ENCODE measurements at regions not wholly inside any gene's neighbourhood (a gene's known extent, or its start where the extent isn't known, plus 50 kb on each side); places are given as distances from the start of the nearest gene placed in this dataset.

DNA sequence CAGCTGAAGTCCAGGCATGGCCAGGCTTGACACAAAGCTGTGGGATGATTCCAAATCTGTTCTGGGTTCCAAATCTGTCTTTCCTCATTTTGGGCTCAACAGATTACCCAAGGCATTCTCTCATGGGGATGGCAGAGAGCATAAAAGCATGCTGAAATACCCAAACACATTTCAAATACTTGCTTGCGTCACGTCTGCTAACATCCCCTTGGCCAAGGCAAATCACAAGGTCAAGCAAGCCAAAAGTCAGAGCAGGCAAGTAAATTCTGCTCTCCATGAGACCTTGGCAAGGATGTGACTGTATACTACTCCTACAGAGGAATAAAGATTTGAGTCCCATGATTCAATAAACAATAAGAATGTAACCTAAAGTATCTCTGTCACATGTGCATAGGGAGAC lies 306.7 kb downstream of the EPB41L4A start:
- Mint-ChIP-seq H3K9me3 (no peaks in the 10 kb centered on the region), H3K27ac (no peak overlapping the region), H3K4me3 (no peak overlapping the region), H3K36me3 (no peaks in the 10 kb centered on the region), H3K4me1 (no peaks in the 10 kb centered on the region), H3K27me3 (ENCODE audit: low read depth in 2 of 2) (peaks cover 8 to 13% of the 10 kb centered on the region in 2 donors)
- WGBS (ENCODE audit: insufficient coverage): 0% methylated on average over 2 of the region's 2 CpGs
- ATAC-seq: no peak
- TF ChIP-seq, protein P1, sequence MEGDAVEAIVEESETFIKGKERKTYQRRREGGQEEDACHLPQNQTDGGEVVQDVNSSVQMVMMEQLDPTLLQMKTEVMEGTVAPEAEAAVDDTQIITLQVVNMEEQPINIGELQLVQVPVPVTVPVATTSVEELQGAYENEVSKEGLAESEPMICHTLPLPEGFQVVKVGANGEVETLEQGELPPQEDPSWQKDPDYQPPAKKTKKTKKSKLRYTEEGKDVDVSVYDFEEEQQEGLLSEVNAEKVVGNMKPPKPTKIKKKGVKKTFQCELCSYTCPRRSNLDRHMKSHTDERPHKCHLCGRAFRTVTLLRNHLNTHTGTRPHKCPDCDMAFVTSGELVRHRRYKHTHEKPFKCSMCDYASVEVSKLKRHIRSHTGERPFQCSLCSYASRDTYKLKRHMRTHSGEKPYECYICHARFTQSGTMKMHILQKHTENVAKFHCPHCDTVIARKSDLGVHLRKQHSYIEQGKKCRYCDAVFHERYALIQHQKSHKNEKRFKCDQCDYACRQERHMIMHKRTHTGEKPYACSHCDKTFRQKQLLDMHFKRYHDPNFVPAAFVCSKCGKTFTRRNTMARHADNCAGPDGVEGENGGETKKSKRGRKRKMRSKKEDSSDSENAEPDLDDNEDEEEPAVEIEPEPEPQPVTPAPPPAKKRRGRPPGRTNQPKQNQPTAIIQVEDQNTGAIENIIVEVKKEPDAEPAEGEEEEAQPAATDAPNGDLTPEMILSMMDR (IDR thresholded peaks at IDR 0.05): no peak
- intact Hi-C loops (cut with micrococcal nuclease): no loop called here
- Histone ChIP-seq H3K27me3 (ENCODE audit: control insufficient read depth, insufficient read depth, low read length) (no peaks in the 10 kb centered on the region), H3K36me3 (ENCODE audit: control insufficient read depth, insufficient read depth, low read length) (no peaks in the 10 kb centered on the region), H3K4me1 (ENCODE audit: control insufficient read depth, insufficient read depth, low read length) (no peaks in the 10 kb centered on the region), H3K27ac (ENCODE audit: low read length) (no peak overlapping the region), H3K9me3 (ENCODE audit: control insufficient read depth, insufficient read depth, low read length) (no peaks in the 10 kb centered on the region), H3K4me3 (ENCODE audit: low read length) (no peak overlapping the region)
- DNase-seq: no peak

DNA sequence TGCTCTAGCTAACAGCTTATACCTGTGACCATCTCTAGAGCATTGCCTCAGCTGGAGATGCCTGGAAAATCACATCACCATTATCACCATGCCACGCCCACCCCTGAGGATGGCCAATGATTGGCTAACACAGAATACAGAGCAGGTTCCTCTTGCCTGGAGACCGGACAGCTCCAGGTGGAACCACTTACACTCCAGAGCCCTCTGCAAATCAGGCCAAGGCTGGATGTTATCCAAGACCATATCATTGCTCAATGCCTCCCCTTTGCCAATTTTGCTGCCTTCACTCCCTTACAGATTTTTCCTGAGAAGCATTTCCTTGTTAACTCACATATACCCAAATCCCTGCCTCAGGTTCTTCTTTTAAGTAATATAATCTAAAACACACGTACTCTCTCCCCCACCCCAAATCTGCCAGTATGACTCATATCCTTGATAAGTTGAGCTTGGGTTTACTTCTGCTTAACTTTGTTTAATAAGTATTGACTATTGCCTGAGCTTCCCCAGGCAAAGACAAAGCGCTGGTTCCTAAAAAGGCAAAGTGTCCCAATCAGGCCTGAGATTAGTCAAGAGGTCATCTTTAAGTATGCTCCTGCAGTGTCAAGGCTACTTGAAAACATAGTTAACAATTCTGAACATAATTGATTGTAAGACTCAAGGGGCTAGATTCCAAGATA lies 309.6 kb downstream of the EPB41L4A start:
- intact Hi-C loops (cut with micrococcal nuclease): no loop called here
- H3K9me3 ChIP-seq (ENCODE audit: control insufficient read depth, insufficient read depth, low read length): no peaks in the 10 kb centered on the region
- Mint-ChIP-seq H3K4me3 (no peak overlapping the region), H3K27me3 (ENCODE audit: low read depth in 2 of 2) (peaks cover 6 to 10% of the 10 kb centered on the region in 2 donors), H3K27ac (no peak overlapping the region), H3K4me1 (no peaks in the 10 kb centered on the region), H3K36me3 (no peaks in the 10 kb centered on the region), H3K9me3 (no peaks in the 10 kb centered on the region)
- ATAC-seq: no peak
- no peaks in the 10 kb centered on the region for H3K36me3 ChIP-seq (ENCODE audit: control insufficient read depth, insufficient read depth, low read length)
- no peak for DNase-seq
- no peak overlapping the region for H3K4me3 ChIP-seq (ENCODE audit: low read length)
- H3K4me1 ChIP-seq (ENCODE audit: control insufficient read depth, insufficient read depth, low read length): no peaks in the 10 kb centered on the region
- WGBS (ENCODE audit: insufficient coverage): 88% methylated on average over 3 of the region's 4 CpGs
- H3K27me3 ChIP-seq (ENCODE audit: control insufficient read depth, insufficient read depth, low read length): no peaks in the 10 kb centered on the region
- no peak overlapping the region for H3K27ac ChIP-seq (ENCODE audit: low read length)
- TF ChIP-seq, protein P1 (IDR thresholded peaks at IDR 0.05): no peak

DNA sequence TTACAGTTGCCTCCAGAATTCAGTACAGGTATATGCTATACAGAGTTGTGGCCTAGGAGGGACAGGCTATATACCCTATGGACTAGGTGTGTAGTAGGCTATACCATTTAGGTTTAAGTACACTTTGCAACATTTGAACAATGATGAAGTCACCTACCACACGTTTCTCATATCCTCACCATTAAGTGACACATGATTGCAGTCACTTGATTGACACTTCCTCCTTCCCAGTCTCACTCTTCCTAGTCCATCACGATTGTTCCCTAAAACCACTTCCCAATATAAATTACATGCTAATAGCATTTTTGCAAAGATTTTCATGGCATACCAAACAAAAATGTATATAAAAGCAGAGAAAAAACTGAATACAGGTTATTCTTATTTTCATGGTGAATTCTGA lies 312.2 kb downstream of the EPB41L4A start:
- no peaks in the 10 kb centered on the region for H3K9me3 ChIP-seq (ENCODE audit: control insufficient read depth, insufficient read depth, low read length)
- ATAC-seq (no peak), DNase-seq (no peak)
- Mint-ChIP-seq H3K9me3 (no peaks in the 10 kb centered on the region), H3K4me3 (no peak overlapping the region), H3K36me3 (no peaks in the 10 kb centered on the region), H3K27me3 (ENCODE audit: low read depth in 2 of 2) (peaks cover 0 to 3% of the 10 kb centered on the region in 2 donors), H3K27ac (no peak overlapping the region), H3K4me1 (no peaks in the 10 kb centered on the region)
- H3K4me1 ChIP-seq (ENCODE audit: control insufficient read depth, insufficient read depth, low read length): no peaks in the 10 kb centered on the region
- no peak overlapping the region for H3K27ac ChIP-seq (ENCODE audit: low read length)
- H3K4me3 ChIP-seq (ENCODE audit: low read length): no peak overlapping the region
- intact Hi-C loops (cut with micrococcal nuclease): no loop called here
- TF ChIP-seq, protein P1 (IDR thresholded peaks at IDR 0.05): no peak
- no peaks in the 10 kb centered on the region for H3K36me3 ChIP-seq (ENCODE audit: control insufficient read depth, insufficient read depth, low read length)
- 10% methylated on average over 2 of the region's 2 CpGs for WGBS (ENCODE audit: insufficient coverage)
- H3K27me3 ChIP-seq (ENCODE audit: control insufficient read depth, insufficient read depth, low read length): no peaks in the 10 kb centered on the region

DNA sequence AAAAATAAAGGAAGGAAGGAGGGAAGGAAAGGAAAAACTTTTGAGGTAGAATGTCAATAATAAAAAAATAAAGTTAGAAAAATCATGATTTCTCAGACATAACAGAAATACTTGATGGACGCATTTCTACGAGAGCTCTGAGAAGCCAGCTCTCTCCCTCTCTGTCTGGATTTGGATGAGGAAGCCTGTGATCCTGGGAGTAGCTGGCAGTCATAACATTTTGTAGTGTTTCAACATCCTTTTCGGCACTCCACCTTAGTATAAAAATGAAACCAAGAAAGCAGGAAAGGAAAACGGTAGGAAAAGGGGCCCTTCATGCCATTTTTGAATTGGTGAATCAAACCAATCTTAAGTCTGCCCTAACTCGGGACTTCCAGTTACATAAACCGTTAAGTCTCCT lies 321.3 kb downstream of the EPB41L4A start:
- H3K4me3 ChIP-seq (ENCODE audit: low read length): no peak overlapping the region
- DNase-seq (no peak), ATAC-seq (no peak)
- no peak overlapping the region for H3K27ac Mint-ChIP-seq
- TF ChIP-seq, protein P1 (IDR thresholded peaks at IDR 0.05): no peak
- H3K9me3 Mint-ChIP-seq: no peaks in the 10 kb centered on the region
- intact Hi-C loops (cut with micrococcal nuclease): no loop called here
- no peaks in the 10 kb centered on the region for H3K9me3 ChIP-seq (ENCODE audit: control insufficient read depth, insufficient read depth, low read length)
- no peaks in the 10 kb centered on the region for H3K4me1 ChIP-seq (ENCODE audit: control insufficient read depth, insufficient read depth, low read length)
- H3K36me3 ChIP-seq (ENCODE audit: control insufficient read depth, insufficient read depth, low read length): no peaks in the 10 kb centered on the region
- no peaks in the 10 kb centered on the region for H3K36me3 Mint-ChIP-seq
- H3K4me1 Mint-ChIP-seq: no peaks in the 10 kb centered on the region
- no peaks in the 10 kb centered on the region for H3K27me3 ChIP-seq (ENCODE audit: control insufficient read depth, insufficient read depth, low read length)
- 92% methylated on average over 6 of the region's 6 CpGs for WGBS (ENCODE audit: insufficient coverage)
- H3K27me3 Mint-ChIP-seq (ENCODE audit: low read depth in 2 of 2): no peaks in the 10 kb centered on the region
- no peak overlapping the region for H3K27ac ChIP-seq (ENCODE audit: low read length)
- no peak overlapping the region for H3K4me3 Mint-ChIP-seq
